Stimulated activated naive CD8-positive, alpha-beta T cell treated with anti-CD3 and anti-CD28 coated beads, Interleukin-15, amount 100 ng/mL, for 72 hours (primary cell): ENCODE measurements at regions not wholly inside any gene's neighbourhood (a gene's known extent, or its start where the extent isn't known, plus 50 kb on each side); places are given as distances from the start of the nearest gene placed in this dataset.
A peak's percentile ranks its signal among the peaks of the same experiment; 100 is the strongest.
"Not testable (repeated sequence)": the region's sequence is repeated elsewhere in the genome, so short reads cannot be mapped to it uniquely, and the experiment has no call there.

Experiments
- ATAC-seq: fragments of 150-1000 bp; cut with Tn5 transposase; 2 replicates; pipeline ENCODE4 v1.10.0; 2021; ENCODE audit warnings: mild to moderate bottlenecking, moderate library complexity
- DNase-seq, 2 donors: peaks; one replicate each; pipeline ENCODE4 v3.0.0; 2021 to 2022
- H3K27ac Mint-ChIP-seq, 2 donors: one replicate each; pipeline ENCODE4 v1.8.0; 2022; ENCODE audit warnings: mild to moderate bottlenecking in 2 of 2, mixed read lengths in 2 of 2, moderate library complexity in 2 of 2
- H3K27me3 Mint-ChIP-seq: one replicate; pipeline ENCODE4 v1.8.0; 2022; ENCODE audit warnings: mixed read lengths
- H3K4me1 Mint-ChIP-seq: one replicate; pipeline ENCODE4 v1.8.0; 2022; ENCODE audit warnings: mild to moderate bottlenecking, mixed read lengths
- H3K4me3 Mint-ChIP-seq, 2 donors: one replicate each; pipeline ENCODE4 v1.8.0; 2022; ENCODE audit warnings: mild to moderate bottlenecking in 2 of 2, mixed read lengths in 2 of 2, moderate library complexity in 1 of 2
- H3K9me3 Mint-ChIP-seq, 2 donors: one replicate each; pipeline ENCODE4 v1.8.0; 2022; ENCODE audit warnings: mixed read lengths in 2 of 2

DNA sequence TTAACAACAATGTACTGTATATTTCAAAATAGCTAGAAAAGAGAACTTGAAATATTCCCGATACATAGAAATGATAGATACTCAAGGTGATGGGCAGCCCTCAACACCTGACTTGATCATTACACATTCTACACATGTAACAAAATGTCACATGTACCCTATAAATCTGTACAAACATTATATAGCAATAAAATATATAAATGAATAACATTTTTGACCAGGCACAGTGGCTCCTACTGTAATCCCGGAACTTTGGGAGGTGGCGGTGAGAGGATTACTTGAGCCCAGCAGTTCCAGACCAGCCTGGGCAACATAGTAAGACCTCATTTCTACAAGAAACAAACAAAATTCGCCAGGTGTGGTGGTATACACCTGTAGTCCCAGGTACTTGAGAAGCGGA lies 659.5 kb upstream of the NRP1 start:
- DNase-seq = no peak
- Mint-ChIP-seq H3K27ac (no peak overlapping the region), H3K27me3 (no peaks in the 10 kb centered on the region), H3K4me3 (no peak overlapping the region), H3K4me1 (no peaks in the 10 kb centered on the region), H3K9me3 (no peaks in the 10 kb centered on the region)
- no peak for ATAC-seq

- Mint-ChIP-seq H3K27ac (no peak overlapping the region), H3K4me3 (no peak overlapping the region), H3K4me1 (no peaks in the 10 kb centered on the region), H3K27me3 (no peaks in the 10 kb centered on the region), H3K9me3 (no peaks in the 10 kb centered on the region)
- no peak for ATAC-seq
- no peak for DNase-seq
Observed at GRCh38 chr10:33991924-33992323, 657.5 kb upstream of the NRP1 start.

- Mint-ChIP-seq H3K9me3 (no peaks in the 10 kb centered on the region), H3K27me3 (no peaks in the 10 kb centered on the region), H3K4me1 (no peaks in the 10 kb centered on the region), H3K27ac (no peak overlapping the region), H3K4me3 (no peak overlapping the region)
- no peak for DNase-seq
- no peak for ATAC-seq
Observed at GRCh38 chr10:33986515-33986914, 652.0 kb upstream of the NRP1 start.

DNA sequence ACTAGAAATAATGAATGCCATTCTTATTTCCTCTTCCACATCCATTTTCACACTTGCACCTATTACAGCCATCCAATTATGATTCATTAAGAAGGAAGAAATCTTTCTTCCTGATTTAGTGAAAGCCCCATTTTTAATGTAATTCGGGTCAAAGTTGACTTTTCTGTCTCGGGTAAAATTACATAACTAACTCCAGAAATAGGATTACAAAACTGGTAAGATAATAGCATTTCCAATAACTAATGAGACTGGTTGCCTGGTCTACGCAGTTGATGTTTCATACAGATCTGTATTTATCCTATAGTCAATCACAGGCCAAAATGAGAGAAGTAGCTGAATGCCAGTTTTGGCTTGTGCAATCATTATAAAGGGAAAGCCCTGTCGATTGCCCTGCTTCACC lies 651.5 kb upstream of the NRP1 start:
- Mint-ChIP-seq H3K27me3 (no peaks in the 10 kb centered on the region), H3K27ac (no peak overlapping the region), H3K4me3 (no peak overlapping the region), H3K4me1 (no peaks in the 10 kb centered on the region), H3K9me3 (no peaks in the 10 kb centered on the region)
- ATAC-seq (no peak), DNase-seq (no peak)

DNA sequence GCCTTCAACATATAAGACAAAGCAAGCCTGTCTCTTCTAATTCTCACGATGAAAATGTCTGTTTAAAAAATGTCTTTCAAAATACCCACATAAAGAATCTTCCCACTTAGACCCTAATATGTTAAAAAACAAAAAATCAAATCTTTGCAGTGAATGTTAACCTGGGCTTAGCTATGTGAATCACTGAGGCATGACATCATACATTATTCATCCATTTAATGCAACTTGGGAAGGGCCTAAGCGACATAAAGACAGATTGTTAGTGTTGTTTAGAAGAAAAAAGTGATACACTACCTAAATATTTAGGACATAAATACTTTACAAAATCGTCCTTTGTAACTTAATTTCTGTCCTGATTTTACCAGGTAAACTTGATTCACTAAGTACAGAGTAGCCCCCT lies 648.5 kb upstream of the NRP1 start:
- no peak overlapping the region for H3K27ac Mint-ChIP-seq

GRCh38 chr10:33981301-33981700 lies 646.8 kb upstream of the NRP1 start:
- ATAC-seq (no peak), DNase-seq (no peak)
- Mint-ChIP-seq H3K4me1 (no peaks in the 10 kb centered on the region), H3K9me3 (no peaks in the 10 kb centered on the region), H3K4me3 (no peak overlapping the region), H3K27ac (no peak overlapping the region), H3K27me3 (no peaks in the 10 kb centered on the region)

More for the DNA sequence above, 648.5 kb upstream of the NRP1 start:
- Mint-ChIP-seq H3K4me1 (no peaks in the 10 kb centered on the region), H3K9me3 (no peaks in the 10 kb centered on the region), H3K4me3 (no peak overlapping the region), H3K27me3 (no peaks in the 10 kb centered on the region)
- DNase-seq (no peak), ATAC-seq (no peak)

GRCh38 chr10:33979195-33979594 lies 644.7 kb upstream of the NRP1 start:
- no peaks in the 10 kb centered on the region for H3K27me3 Mint-ChIP-seq
- H3K27ac Mint-ChIP-seq = no peak overlapping the region
- H3K4me3 Mint-ChIP-seq = no peak overlapping the region
- H3K9me3 Mint-ChIP-seq = no peaks in the 10 kb centered on the region
- H3K4me1 Mint-ChIP-seq = no peaks in the 10 kb centered on the region
- DNase-seq = no peak
- no peak for ATAC-seq

GRCh38 chr10:33975481-33975880 lies 641.0 kb upstream of the NRP1 start:
- ATAC-seq = no peak
- H3K27ac Mint-ChIP-seq = no peak overlapping the region
- no peaks in the 10 kb centered on the region for H3K4me1 Mint-ChIP-seq
- H3K9me3 Mint-ChIP-seq = no peaks in the 10 kb centered on the region
- peaks cover 12% of the 10 kb centered on the region for H3K27me3 Mint-ChIP-seq
- no peak overlapping the region for H3K4me3 Mint-ChIP-seq
- DNase-seq = no peak

- Mint-ChIP-seq H3K4me3 (no peak overlapping the region), H3K27ac (no peak overlapping the region), H3K27me3 (peaks cover 12% of the 10 kb centered on the region), H3K9me3 (no peaks in the 10 kb centered on the region), H3K4me1 (no peaks in the 10 kb centered on the region)
- ATAC-seq = no peak
- no peak for DNase-seq
Observed at GRCh38 chr10:33974976-33975478, 640.6 kb upstream of the NRP1 start.

DNA sequence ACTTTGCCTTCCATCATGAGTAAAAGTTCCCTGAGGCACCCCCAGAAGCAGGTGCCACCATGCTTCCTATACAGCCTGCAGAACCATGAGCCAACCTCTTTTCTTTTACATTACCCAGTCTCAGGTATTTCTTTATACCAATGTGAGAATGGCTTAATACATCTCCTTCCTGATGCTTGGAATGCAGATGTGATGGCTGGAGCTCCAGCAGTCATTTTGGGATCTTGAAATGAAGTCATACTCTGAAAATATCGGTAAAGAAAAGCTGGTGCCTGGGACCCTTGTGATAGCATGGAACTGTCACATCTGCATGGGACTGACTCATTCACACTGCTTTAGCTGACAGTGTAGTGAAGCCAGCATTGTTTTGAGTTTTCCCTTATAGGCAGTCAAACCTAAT lies 634.5 kb upstream of the NRP1 start:
- peaks cover 12% of the 10 kb centered on the region for H3K27me3 Mint-ChIP-seq
- ATAC-seq (no peak), DNase-seq (no peak)
- H3K4me1 Mint-ChIP-seq = no peaks in the 10 kb centered on the region
- H3K4me3 Mint-ChIP-seq = no peak overlapping the region
- no peak overlapping the region for H3K27ac Mint-ChIP-seq
- peaks cover 4 to 10% of the 10 kb centered on the region in 2 donors for H3K9me3 Mint-ChIP-seq

DNA sequence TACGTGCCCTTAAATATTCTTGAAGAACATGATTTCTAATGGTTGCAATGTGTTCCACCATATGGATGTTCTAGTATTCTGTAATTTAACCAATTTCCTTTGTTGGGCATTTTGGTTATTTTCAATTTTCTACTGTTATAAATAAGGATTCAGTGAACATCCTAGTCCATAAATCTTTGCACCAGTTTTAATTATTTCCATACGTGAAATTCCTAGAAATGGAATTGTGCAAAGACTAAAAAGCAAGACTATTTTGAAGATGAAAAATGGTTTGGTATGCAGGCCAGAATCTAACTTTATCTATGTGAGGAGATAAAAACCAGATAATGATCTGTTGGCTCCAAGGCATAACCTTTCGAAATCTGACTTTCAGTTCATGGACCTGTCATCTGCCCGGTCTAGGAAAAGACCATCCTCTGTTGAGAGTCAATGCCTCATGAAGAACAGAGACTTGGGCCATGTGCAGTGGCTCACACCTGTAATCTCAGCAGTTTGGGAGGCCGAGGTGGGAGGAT lies 633.2 kb upstream of the NRP1 start:
- ATAC-seq = no peak
- no peak overlapping the region for H3K4me3 Mint-ChIP-seq
- no peaks in the 10 kb centered on the region for H3K4me1 Mint-ChIP-seq
- H3K27me3 Mint-ChIP-seq = peaks cover 12% of the 10 kb centered on the region
- H3K27ac Mint-ChIP-seq = no peak overlapping the region
- DNase-seq = no peak
- peaks cover 4 to 10% of the 10 kb centered on the region in 2 donors for H3K9me3 Mint-ChIP-seq

GRCh38 chr10:33966946-33967345 lies 632.5 kb upstream of the NRP1 start:
- H3K27ac Mint-ChIP-seq = no peak overlapping the region
- no peaks in the 10 kb centered on the region for H3K4me1 Mint-ChIP-seq
- no peak overlapping the region for H3K4me3 Mint-ChIP-seq
- DNase-seq = no peak
- H3K9me3 Mint-ChIP-seq = peaks cover 4 to 10% of the 10 kb centered on the region in 2 donors
- peaks cover 12% of the 10 kb centered on the region for H3K27me3 Mint-ChIP-seq
- no peak for ATAC-seq

DNA sequence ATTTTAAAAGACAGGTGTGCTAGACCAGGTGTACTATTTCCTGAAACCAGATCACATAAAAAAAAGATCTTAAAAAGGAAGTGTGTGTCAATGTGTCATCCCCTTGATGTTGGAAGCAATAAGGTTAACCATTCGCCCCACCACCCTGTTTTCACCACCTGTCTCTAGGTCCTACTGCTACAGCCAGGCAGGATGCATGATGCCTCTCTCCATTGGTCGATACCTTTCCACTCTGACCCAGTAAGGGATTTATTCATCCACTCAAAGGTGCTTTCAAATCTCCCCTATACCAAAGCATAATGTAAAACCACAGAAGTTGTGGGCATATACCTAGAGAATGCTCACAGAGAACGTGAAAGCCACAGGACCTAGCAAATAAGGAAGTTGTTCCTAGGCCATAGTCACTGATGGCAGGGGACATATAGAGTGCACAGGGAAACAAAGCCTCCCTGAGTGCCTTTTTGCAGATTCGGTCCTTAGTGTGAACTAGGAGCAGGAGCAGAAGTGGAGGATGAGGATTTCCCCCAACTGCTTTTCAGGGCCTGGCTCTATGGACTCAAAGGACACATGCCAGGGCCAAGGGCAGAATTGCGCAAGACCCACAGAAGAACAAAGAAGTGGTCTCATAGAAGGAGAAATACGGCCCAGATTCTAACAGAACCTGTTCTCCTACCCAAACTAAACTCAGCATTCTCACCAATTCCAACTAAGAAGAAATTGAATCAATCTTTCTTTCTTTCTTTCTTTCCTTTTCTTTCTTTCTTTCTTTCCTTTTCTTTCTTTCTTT lies 631.5 kb upstream of the NRP1 start:
- H3K27me3 Mint-ChIP-seq = peaks cover 4% of the 10 kb centered on the region
- peaks cover 4 to 10% of the 10 kb centered on the region in 2 donors for H3K9me3 Mint-ChIP-seq
- no peak for ATAC-seq
- no peaks in the 10 kb centered on the region for H3K4me1 Mint-ChIP-seq
- DNase-seq = no peak
- no peak overlapping the region for H3K4me3 Mint-ChIP-seq
- peak overlapping the region in 1 of 2 donors; percentile 64 for H3K27ac Mint-ChIP-seq

GRCh38 chr10:33963729-33964128 lies 629.3 kb upstream of the NRP1 start:
- no peaks in the 10 kb centered on the region for H3K27me3 Mint-ChIP-seq
- DNase-seq = no peak

GRCh38 chr10:33956322-33956721 lies 621.9 kb upstream of the NRP1 start:
- not testable (repeated sequence) for ATAC-seq, DNase-seq, H3K4me1 Mint-ChIP-seq, H3K4me3 Mint-ChIP-seq, H3K27me3 Mint-ChIP-seq, H3K27ac Mint-ChIP-seq
- H3K9me3 Mint-ChIP-seq = peaks cover 9 to 15% of the 10 kb centered on the region in 2 donors

More at GRCh38 chr10:33963729-33964128, 629.3 kb upstream of the NRP1 start:
- H3K4me1 Mint-ChIP-seq = no peaks in the 10 kb centered on the region
- H3K9me3 Mint-ChIP-seq = peaks cover 0 to 4% of the 10 kb centered on the region in 2 donors
- no peak overlapping the region for H3K27ac Mint-ChIP-seq
- no peak for ATAC-seq
- H3K4me3 Mint-ChIP-seq = no peak overlapping the region

DNA sequence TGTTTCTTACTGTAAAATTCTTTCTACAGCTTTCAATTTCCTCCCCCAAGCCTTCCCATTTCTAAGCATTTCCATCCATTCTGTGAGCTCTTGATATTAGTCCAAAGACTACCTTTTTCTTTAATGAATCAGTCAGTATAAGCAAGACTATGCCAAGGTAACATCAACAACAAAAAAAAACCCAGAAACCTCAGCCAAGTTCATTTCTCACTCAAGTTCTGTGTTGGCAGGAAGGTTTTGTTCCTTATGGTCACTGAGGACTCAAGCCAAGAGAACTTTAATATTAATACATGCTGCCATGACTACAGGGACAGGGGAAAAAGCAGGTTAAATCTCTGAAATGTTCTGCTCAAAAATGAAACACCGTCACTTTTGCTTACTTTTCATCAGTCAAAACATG lies 621.2 kb upstream of the NRP1 start:
- Mint-ChIP-seq H3K4me1 (no peaks in the 10 kb centered on the region), H3K27me3 (no peaks in the 10 kb centered on the region), H3K4me3 (no peak overlapping the region), H3K9me3 (peaks cover 9 to 15% of the 10 kb centered on the region in 2 donors), H3K27ac (no peak overlapping the region)
- DNase-seq (no peak), ATAC-seq (no peak)
